ENCODE measurements at regions not wholly inside any gene's neighbourhood (a gene's known extent, or its start where the extent isn't known, plus 50 kb on each side); places are given as distances from the start of the nearest gene placed in this dataset.

DNA sequence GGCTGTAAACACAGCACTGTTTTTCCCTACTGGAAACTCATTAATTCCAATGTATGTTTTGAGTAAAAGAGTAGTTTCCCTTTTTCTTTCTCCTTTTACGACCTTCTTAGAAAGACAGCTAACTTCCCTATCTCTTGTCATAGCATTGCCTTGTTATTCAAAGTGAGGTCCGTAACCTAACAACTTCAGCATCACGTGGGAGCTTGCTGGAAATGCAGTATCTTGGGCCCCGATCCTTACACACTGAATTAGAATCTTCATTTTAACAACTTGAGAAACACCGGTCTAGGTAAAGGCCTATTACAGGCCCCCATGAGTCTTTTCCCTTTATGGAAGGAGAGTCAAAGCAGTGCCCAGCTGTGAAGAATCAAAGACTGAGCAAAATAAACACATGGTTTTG, 230.7 kb upstream of the PRKD1 start:
- Histone ChIP-seq H3K27me3 (peaks cover 3% of the 10 kb centered on the region), H3K36me3 (no peaks in the 10 kb centered on the region), H3K4me1 (ENCODE audit: low read depth) (peaks cover 12% of the 10 kb centered on the region), H3K4me3 (no peak overlapping the region), H3K9me3 (ENCODE audit: low read depth) (no peaks in the 10 kb centered on the region), H3K27ac (peak overlapping the region; percentile 4)
- TF ChIP-seq, protein P1, sequence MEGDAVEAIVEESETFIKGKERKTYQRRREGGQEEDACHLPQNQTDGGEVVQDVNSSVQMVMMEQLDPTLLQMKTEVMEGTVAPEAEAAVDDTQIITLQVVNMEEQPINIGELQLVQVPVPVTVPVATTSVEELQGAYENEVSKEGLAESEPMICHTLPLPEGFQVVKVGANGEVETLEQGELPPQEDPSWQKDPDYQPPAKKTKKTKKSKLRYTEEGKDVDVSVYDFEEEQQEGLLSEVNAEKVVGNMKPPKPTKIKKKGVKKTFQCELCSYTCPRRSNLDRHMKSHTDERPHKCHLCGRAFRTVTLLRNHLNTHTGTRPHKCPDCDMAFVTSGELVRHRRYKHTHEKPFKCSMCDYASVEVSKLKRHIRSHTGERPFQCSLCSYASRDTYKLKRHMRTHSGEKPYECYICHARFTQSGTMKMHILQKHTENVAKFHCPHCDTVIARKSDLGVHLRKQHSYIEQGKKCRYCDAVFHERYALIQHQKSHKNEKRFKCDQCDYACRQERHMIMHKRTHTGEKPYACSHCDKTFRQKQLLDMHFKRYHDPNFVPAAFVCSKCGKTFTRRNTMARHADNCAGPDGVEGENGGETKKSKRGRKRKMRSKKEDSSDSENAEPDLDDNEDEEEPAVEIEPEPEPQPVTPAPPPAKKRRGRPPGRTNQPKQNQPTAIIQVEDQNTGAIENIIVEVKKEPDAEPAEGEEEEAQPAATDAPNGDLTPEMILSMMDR (IDR thresholded peaks at IDR 0.05; ENCODE audit: low read depth, low read length), result no peak
- peak in 1 of 2 donors; percentile 5 for DNase-seq (ENCODE audit: low read depth in 1 of 2, low spot score in 1 of 2)

DNA sequence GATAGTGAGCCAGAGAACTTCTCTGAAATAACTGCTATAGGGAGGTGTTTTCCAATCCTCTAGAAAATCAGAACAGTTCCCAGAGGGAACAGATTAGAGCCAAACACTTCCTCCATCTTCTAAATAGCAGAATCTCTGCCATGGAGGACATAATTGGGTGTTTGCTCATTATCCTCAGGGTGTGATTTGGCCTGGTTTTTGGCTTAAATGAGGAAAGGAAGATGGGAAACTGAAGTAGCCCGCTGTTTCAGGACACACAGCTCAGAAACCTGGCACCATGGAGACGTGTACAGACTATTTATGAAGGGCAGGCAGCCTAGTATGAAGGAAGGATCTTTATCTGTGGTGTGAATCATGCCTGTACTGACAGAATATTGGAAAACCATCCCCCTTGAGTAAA, 231.7 kb upstream of the PRKD1 start:
- H3K27ac ChIP-seq, result no peak overlapping the region
- TF ChIP-seq, protein P1 (IDR thresholded peaks at IDR 0.05; ENCODE audit: low read depth, low read length), result no peak
- no peaks in the 10 kb centered on the region for H3K9me3 ChIP-seq (ENCODE audit: low read depth)
- H3K27me3 ChIP-seq, result peaks cover 3% of the 10 kb centered on the region
- no peaks in the 10 kb centered on the region for H3K36me3 ChIP-seq
- no peak overlapping the region for H3K4me3 ChIP-seq
- H3K4me1 ChIP-seq (ENCODE audit: low read depth), result peaks cover 12% of the 10 kb centered on the region
- DNase-seq (ENCODE audit: low read depth in 1 of 2, low spot score in 1 of 2), result no peak

DNA sequence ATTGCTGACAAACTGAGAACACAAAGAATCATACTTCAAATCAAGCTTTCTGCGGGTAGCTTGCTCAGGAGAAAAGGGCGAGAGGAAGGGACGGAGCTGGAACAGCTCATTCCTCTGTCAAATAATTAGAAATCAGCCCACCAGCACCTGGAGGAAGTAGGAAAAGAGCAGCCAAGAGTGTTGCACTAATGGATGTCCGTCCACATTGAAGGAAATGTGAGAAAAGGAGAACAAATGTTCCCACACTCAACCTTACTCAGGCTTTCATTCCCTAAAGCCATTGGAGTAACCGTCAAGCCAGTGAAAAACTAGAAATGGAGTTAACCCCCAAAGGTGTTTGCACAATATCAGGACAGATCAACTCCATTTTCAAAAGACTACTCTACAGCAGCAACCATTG, 233.0 kb upstream of the PRKD1 start:
- no peaks in the 10 kb centered on the region for H3K36me3 ChIP-seq
- peaks cover 12% of the 10 kb centered on the region for H3K4me1 ChIP-seq (ENCODE audit: low read depth)

DNA sequence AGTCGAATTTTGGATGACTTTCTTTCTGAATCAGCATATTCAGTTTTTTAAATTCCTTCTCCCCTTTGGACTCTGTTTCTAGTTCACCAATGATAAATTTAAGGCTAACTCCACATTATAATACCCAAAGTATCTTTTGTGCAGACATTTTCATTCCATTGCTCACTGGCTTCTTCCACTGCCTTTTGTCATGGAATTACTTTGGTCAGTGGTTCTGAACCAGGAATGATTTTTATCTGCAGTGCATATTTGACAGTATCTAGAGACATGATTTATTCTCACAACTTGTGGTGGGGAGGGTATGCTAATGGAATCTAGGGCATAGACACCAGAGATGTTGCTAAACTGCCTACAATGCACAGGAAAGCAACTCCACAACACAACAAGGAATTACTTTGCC, 234.4 kb upstream of the PRKD1 start:
- Histone ChIP-seq H3K4me3 (no peak overlapping the region), H3K27me3 (peaks cover 3% of the 10 kb centered on the region), H3K27ac (no peak overlapping the region), H3K4me1 (ENCODE audit: low read depth) (peaks cover 12% of the 10 kb centered on the region), H3K36me3 (no peaks in the 10 kb centered on the region), H3K9me3 (ENCODE audit: low read depth) (no peaks in the 10 kb centered on the region)
- DNase-seq (ENCODE audit: low read depth in 1 of 2, low spot score in 1 of 2), result no peak
- TF ChIP-seq, protein P1 (IDR thresholded peaks at IDR 0.05; ENCODE audit: low read depth, low read length), result no peak

More for the DNA sequence above, 233.0 kb upstream of the PRKD1 start:
- Histone ChIP-seq H3K27ac (no peak overlapping the region), H3K4me3 (no peak overlapping the region), H3K9me3 (ENCODE audit: low read depth) (no peaks in the 10 kb centered on the region), H3K27me3 (peaks cover 3% of the 10 kb centered on the region)
- TF ChIP-seq, protein P1 (IDR thresholded peaks at IDR 0.05; ENCODE audit: low read depth, low read length), result no peak
- no peak for DNase-seq (ENCODE audit: low read depth in 1 of 2, low spot score in 1 of 2)

DNA sequence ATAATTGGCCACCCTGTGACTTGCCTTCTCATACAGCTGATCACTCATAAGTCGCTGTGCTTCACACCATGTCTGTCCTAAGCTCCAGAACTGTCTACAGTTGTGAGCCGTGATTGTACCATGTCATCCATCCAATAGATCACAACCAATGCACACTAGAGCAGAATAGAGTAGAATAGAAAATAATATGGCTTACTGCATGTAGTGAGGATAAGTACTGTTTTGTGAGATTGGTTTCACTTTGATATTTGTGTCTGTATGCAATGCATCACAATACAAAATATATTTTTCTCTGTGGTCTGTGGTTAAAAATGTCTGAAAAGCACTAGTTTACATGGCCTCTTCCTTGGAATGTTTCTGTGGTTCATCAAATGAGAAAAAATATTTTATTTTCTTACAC, 237.6 kb upstream of the PRKD1 start:
- TF ChIP-seq, protein P1 (IDR thresholded peaks at IDR 0.05; ENCODE audit: low read depth, low read length), result no peak
- Histone ChIP-seq H3K27me3 (peaks cover 3% of the 10 kb centered on the region), H3K4me3 (no peak overlapping the region), H3K27ac (no peak overlapping the region), H3K4me1 (ENCODE audit: low read depth) (no peaks in the 10 kb centered on the region), H3K36me3 (no peaks in the 10 kb centered on the region), H3K9me3 (ENCODE audit: low read depth) (no peaks in the 10 kb centered on the region)
- DNase-seq (ENCODE audit: low read depth in 1 of 2, low spot score in 1 of 2), result no peak

DNA sequence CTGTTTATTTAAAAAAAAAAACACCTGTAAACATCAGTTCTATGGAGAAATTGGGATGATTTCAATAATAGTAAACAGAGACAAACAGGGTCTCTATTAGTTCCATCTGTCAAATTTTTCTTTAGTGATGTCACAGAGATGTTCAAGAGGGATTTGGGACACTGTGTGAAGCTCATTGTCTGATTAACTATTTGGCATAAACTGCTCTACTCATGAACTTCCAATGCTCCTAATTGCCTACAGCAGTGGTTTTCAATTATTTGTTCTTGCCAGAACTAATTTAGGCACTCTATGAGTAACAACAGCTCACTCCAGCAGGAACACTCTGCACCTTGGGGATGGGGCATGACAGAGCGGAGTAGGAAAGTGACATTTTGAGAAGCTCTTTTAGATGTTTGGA, 250.1 kb upstream of the PRKD1 start:
- no peaks in the 10 kb centered on the region for H3K9me3 ChIP-seq (ENCODE audit: low read depth)
- TF ChIP-seq, protein P1 (IDR thresholded peaks at IDR 0.05; ENCODE audit: low read depth, low read length), result no peak

More for the DNA sequence above, 250.1 kb upstream of the PRKD1 start:
- Histone ChIP-seq H3K36me3 (no peaks in the 10 kb centered on the region), H3K27ac (no peak overlapping the region), H3K27me3 (no peaks in the 10 kb centered on the region), H3K4me3 (no peak overlapping the region), H3K4me1 (ENCODE audit: low read depth) (no peaks in the 10 kb centered on the region)
- DNase-seq (ENCODE audit: low read depth in 1 of 2, low spot score in 1 of 2), result no peak
